Immature natural killer cell (primary cell): ENCODE measurements at regions not wholly inside any gene's neighbourhood (a gene's known extent, or its start where the extent isn't known, plus 50 kb on each side); places are given as distances from the start of the nearest gene placed in this dataset.
"Not testable (repeated sequence)": the region's sequence is repeated elsewhere in the genome, so short reads cannot be mapped to it uniquely, and the experiment has no call there.

Source experiments
- DNase-seq, 3 donors: peaks; one replicate each; pipeline ENCODE4 v3.0.0; 2022; ENCODE audit warnings: mixed read lengths in 1 of 3
- H3K27ac Mint-ChIP-seq, 6 donors: one replicate each; pipeline ENCODE4 v1.8.0; 2020; ENCODE audit warnings: mixed read lengths in 6 of 6, mild to moderate bottlenecking in 5 of 6, inconsistent platforms in 4 of 6, moderate library complexity in 3 of 6
- H3K27me3 Mint-ChIP-seq, 3 donors: one replicate each; pipeline ENCODE4 v1.8.0; 2020 to 2021; ENCODE audit warnings: low read depth in 3 of 3, mild to moderate bottlenecking in 3 of 3, mixed read lengths in 3 of 3, moderate library complexity in 3 of 3, inconsistent platforms in 1 of 3
- H3K36me3 Mint-ChIP-seq, 3 donors: one replicate each; pipeline ENCODE4 v1.8.0; 2020; ENCODE audit warnings: mixed read lengths in 3 of 3, inconsistent platforms in 2 of 3, mild to moderate bottlenecking in 2 of 3
- H3K4me1 Mint-ChIP-seq, 2 donors: one replicate each; pipeline ENCODE4 v1.8.0; 2020; ENCODE audit warnings: inconsistent platforms in 2 of 2, mild to moderate bottlenecking in 2 of 2, mixed read lengths in 2 of 2, moderate library complexity in 1 of 2
- H3K4me3 Mint-ChIP-seq, 5 donors: one replicate each; pipeline ENCODE4 v1.8.0; 2020; ENCODE audit warnings: mild to moderate bottlenecking in 5 of 5, mixed read lengths in 5 of 5, inconsistent platforms in 3 of 5, moderate library complexity in 3 of 5
- H3K9me3 Mint-ChIP-seq, 6 donors: one replicate each; pipeline ENCODE4 v1.8.0; 2020; ENCODE audit warnings: mild to moderate bottlenecking in 6 of 6, mixed read lengths in 6 of 6, inconsistent platforms in 4 of 6, moderate library complexity in 3 of 6

DNA sequence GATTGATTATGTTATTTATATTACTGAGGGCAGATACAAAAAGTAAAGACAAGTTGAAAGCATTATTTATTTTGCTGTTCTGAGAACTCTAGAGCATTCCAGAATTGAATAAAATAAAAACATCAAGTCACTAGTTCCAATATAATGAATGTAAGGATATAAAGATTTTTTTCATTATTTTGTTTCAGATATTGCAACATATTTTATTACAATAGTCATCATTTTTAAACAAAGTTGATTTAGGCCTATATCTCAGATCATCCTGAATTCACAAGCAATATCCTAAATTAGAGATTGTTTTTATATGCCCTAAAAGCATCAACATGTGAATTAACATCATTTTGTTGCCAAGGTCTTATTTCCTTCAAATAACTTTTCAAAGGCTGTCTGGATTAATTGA lies 535.6 kb upstream of the KCND2 start:
- no peak for DNase-seq
- Mint-ChIP-seq H3K9me3 (peaks cover 15 to 30% (median 21%) of the 10 kb centered on the region in 6 donors), H3K27me3 (peaks cover 0 to 2% (median 0%) of the 10 kb centered on the region in 3 donors), H3K27ac (no peak overlapping the region), H3K36me3 (peaks cover 0 to 3% (median 0%) of the 10 kb centered on the region in 3 donors), H3K4me3 (no peak overlapping the region), H3K4me1 (no peaks in the 10 kb centered on the region)

DNA sequence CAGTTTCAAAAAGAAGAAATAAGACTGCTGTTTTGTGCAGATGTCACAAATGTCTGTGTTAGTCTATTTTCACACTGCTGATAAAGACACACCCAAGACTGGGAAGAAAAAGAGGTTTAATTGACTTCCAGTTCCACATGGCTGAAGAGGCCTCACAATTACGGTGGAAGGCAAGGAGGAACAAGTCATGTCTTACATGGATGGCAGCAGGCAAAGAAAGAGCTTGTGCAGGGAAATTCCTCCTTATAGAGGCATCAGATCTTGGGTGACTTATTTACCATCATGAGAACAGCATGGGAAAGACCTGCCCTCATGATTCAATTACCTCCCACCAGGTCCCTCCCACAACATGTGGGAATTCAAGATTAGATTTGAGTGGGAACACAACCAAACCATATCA lies 527.7 kb upstream of the KCND2 start:
- not testable (repeated sequence) for H3K36me3 Mint-ChIP-seq, H3K27ac Mint-ChIP-seq, H3K4me1 Mint-ChIP-seq, H3K27me3 Mint-ChIP-seq, H3K4me3 Mint-ChIP-seq, DNase-seq
- peaks cover 2 to 21% (median 5%) of the 10 kb centered on the region in 6 donors for H3K9me3 Mint-ChIP-seq

DNA sequence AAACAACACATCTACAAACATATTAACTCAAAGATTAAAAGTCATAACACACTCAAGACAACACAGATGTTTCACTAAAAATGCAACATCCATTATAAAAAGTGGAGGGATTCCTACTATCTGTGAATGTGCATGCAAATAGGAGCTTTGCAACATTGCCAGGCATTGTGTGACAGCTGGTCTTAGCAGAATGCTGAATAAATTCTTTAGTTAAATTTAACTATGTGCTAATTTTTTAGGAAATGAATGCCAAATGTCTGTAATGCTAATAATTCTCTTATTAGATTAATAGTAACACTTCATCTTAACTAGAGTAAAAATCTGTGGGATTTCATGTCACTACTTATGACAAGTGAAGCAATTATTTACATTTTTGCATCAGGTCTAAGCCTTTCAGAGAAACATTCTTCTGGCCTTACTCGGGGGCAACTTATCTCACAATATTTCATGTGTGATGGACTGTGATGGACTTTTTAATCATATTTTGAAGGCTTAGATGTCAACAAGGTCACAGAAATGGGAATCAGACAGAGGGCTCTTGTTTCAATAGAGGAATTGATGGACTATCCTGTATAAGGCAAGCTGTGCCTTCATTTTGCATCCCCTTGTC lies 524.6 kb upstream of the KCND2 start:
- Mint-ChIP-seq H3K27me3 (peaks cover 0 to 1% (median 0%) of the 10 kb centered on the region in 3 donors), H3K27ac (no peak overlapping the region), H3K36me3 (no peaks in the 10 kb centered on the region)

DNA sequence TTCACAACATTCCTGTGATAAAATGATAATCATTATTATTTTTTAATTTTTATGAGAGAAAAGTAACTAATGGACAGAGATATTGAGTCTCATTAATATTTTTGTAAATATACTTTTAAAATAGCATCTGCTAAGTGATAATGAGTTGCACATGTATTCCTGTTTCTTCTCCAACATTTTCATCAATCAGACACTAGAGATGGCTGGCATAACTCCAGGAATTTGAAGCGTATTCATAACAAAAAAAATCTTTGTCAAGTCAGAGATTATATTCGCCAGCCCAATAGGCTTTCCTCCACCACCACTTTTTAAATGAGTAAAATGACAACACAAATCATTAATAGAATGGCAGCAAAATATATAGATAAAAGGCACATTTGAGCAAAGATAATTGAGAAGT lies 524.0 kb upstream of the KCND2 start:
- no peak for DNase-seq
- Mint-ChIP-seq H3K9me3 (peaks cover 2 to 25% (median 9%) of the 10 kb centered on the region in 6 donors), H3K4me3 (no peak overlapping the region), H3K36me3 (no peaks in the 10 kb centered on the region), H3K27ac (no peak overlapping the region), H3K4me1 (no peaks in the 10 kb centered on the region), H3K27me3 (peaks cover 0 to 1% (median 0%) of the 10 kb centered on the region in 3 donors)

More for the DNA sequence above, 524.6 kb upstream of the KCND2 start:
- Mint-ChIP-seq H3K9me3 (peaks cover 2 to 19% (median 4%) of the 10 kb centered on the region in 6 donors), H3K4me3 (no peak overlapping the region), H3K4me1 (no peaks in the 10 kb centered on the region)
- DNase-seq, result no peak

DNA sequence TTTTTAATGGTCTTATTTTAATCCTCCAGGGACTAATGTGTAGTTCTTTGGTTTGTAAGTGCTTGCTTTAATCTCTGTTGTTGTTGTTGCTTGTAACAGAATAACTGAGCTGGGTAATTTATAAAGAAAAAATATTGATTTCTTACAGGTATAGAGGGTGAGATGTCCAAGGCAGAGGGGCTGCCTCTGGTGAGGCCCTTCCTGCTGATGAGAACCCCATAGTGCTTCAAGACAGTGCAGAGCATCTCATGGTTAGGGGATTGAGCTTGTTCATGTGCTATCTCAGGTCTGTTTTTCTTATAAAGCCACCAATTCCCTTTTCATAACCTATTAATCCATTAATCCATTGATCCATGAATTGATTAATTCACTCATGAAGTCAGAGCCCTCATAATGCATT lies 516.3 kb upstream of the KCND2 start:
- no peaks in the 10 kb centered on the region for H3K36me3 Mint-ChIP-seq

DNA sequence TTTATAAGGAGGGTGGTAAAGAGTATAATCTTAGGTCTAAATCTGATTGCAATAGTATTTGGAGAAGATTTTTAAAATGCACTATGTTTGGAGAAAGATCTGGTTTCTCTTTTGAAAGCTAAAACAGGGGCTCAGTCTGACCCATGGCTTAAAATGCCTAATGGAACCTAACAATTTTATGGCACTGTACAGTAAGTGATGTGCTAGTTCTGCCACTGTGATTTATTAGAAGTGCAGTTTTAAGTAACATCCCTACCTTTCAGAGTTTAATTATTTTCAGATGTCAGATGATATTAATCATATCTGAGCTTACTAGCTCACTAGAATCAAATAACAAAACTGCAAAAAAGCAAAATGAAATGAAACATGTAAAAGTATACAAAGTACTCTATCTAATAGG lies 514.7 kb upstream of the KCND2 start:
- H3K36me3 Mint-ChIP-seq, result no peaks in the 10 kb centered on the region
- H3K4me3 Mint-ChIP-seq, result no peak overlapping the region
- no peaks in the 10 kb centered on the region for H3K27me3 Mint-ChIP-seq
- H3K27ac Mint-ChIP-seq, result no peak overlapping the region
- H3K9me3 Mint-ChIP-seq, result peaks cover 2 to 26% (median 11%) of the 10 kb centered on the region in 6 donors
- no peak for DNase-seq
- H3K4me1 Mint-ChIP-seq, result no peaks in the 10 kb centered on the region

More for the DNA sequence above, 516.3 kb upstream of the KCND2 start:
- H3K27ac Mint-ChIP-seq, result no peak overlapping the region
- H3K27me3 Mint-ChIP-seq, result no peaks in the 10 kb centered on the region
- peaks cover 2 to 27% (median 12%) of the 10 kb centered on the region in 6 donors for H3K9me3 Mint-ChIP-seq
- H3K4me1 Mint-ChIP-seq, result no peaks in the 10 kb centered on the region
- DNase-seq, result no peak
- H3K4me3 Mint-ChIP-seq, result no peak overlapping the region

DNA sequence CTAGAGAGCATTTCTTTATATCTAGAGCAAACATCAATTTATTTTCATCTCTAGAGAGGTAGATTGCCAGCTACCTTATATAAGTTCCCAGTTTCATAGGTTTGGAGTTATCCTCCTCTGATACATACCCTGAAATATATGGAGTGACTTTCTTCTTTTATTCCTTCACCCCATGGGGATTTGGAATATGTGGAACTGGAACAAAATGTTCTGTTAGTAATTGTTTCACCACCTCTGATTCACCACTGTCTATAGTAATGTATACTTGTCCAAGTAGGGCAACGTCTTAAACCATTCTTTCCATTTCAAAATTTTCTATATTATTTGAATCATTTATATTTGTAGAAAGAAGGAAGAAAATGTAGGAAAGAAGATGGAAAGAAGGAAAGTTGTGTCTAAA lies 511.2 kb upstream of the KCND2 start:
- peaks cover 2 to 32% (median 13%) of the 10 kb centered on the region in 6 donors for H3K9me3 Mint-ChIP-seq
- no peak for DNase-seq
- no peaks in the 10 kb centered on the region for H3K36me3 Mint-ChIP-seq
- H3K27me3 Mint-ChIP-seq, result peaks cover 0 to 2% (median 2%) of the 10 kb centered on the region in 3 donors
- H3K4me3 Mint-ChIP-seq, result no peak overlapping the region
- no peaks in the 10 kb centered on the region for H3K4me1 Mint-ChIP-seq
- no peak overlapping the region for H3K27ac Mint-ChIP-seq

DNA sequence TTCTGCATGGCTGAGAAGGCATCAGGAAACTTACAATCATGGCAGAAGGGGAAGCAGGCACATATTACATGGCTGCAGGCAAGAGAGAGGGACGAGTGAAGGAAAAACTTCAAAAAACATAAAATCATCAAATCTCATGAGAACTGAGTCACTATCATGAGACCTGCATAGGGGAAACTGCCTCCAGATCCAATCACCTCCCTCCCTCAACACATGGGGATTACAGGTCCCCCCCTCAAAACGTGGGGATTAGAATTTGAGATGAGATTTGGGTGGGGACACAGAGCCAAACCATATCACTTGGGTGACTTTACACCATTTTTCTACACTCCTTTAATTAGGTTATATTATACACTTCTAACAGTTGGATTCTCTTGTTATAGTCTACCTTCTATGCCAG lies 490.7 kb upstream of the KCND2 start:
- no peak overlapping the region for H3K27ac Mint-ChIP-seq
- no peak for DNase-seq
- H3K9me3 Mint-ChIP-seq, result peaks cover 5 to 31% (median 12%) of the 10 kb centered on the region in 6 donors
- no peaks in the 10 kb centered on the region for H3K27me3 Mint-ChIP-seq
- no peaks in the 10 kb centered on the region for H3K4me1 Mint-ChIP-seq
- H3K36me3 Mint-ChIP-seq, result no peaks in the 10 kb centered on the region
- H3K4me3 Mint-ChIP-seq, result no peak overlapping the region

DNA sequence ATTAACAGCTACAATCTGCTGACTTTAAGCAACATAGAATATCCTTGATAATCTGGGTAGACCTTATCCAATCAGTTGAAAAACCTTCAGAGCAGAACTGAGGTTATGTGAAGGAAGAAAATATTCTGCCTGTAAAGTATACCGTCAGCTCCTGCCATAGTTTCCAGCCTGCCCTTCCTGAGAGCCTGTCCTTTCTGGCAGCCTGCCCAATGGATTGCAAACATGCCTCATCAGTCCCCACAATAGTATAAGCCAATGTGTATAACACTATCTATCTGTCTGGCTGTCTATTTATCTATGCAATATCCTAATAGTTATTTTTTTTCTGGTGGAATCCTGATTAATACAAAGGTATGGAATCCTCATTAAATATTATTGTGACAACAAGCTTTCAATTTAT lies 489.2 kb upstream of the KCND2 start:
- H3K9me3 Mint-ChIP-seq, result peaks cover 2 to 29% (median 7%) of the 10 kb centered on the region in 6 donors
- H3K27me3 Mint-ChIP-seq, result no peaks in the 10 kb centered on the region
- no peak overlapping the region for H3K27ac Mint-ChIP-seq
- DNase-seq, result no peak
- H3K4me1 Mint-ChIP-seq, result no peaks in the 10 kb centered on the region
- no peak overlapping the region for H3K4me3 Mint-ChIP-seq
- H3K36me3 Mint-ChIP-seq, result no peaks in the 10 kb centered on the region

DNA sequence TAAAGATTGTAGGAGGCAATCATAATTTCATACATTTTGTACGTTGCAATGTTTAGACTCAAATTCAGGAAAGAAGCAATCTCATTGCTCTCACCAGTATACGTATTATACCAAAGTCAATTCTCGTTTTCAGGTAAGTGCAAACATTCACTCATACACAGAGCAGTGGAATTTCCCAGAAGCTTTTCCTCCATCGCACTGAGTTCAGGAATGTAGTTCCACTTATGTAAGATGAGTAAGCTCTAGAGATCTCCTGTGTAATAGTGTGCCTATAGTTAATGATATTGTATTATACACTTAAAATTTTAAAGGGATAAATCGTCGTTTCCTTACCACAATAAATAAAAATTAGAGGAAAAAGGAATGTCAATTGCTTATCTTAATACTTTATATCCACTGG lies 470.8 kb upstream of the KCND2 start:
- H3K4me3 Mint-ChIP-seq, result no peak overlapping the region
- no peaks in the 10 kb centered on the region for H3K4me1 Mint-ChIP-seq
- H3K27ac Mint-ChIP-seq, result no peak overlapping the region
- H3K27me3 Mint-ChIP-seq, result no peaks in the 10 kb centered on the region
- H3K9me3 Mint-ChIP-seq, result peaks cover 7 to 22% (median 10%) of the 10 kb centered on the region in 6 donors
- no peaks in the 10 kb centered on the region for H3K36me3 Mint-ChIP-seq
- DNase-seq, result no peak

DNA sequence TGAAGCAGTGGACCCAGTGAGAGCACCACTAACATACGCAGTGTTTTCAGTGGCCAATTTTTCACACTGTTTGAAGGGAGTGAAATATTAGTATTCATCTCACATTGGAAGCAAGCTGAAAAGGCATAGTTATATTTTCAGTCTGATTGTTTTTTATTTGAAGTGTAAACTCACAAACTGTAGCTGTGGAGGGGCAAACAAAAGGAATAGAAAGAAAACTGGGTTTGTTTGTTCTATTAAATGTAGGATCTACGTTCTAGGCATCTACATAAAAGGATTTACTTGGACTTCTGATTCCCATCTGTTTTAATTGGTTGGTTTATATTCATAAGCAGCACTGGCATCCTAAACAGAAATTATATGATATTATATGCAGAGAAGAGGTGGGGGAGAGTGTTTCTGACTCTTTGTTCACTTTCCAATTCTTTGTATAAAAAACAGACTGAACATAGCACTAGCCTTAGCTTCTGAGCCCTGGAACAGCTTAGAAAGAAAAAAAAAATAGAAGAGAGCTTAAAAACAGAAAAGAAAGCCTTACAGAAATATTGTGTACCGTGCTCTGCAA lies 447.8 kb upstream of the KCND2 start:
- Mint-ChIP-seq H3K27ac (no peak overlapping the region), H3K4me1 (no peaks in the 10 kb centered on the region), H3K27me3 (peaks cover 0 to 1% (median 0%) of the 10 kb centered on the region in 3 donors), H3K36me3 (peaks cover 0 to 4% (median 0%) of the 10 kb centered on the region in 3 donors), H3K4me3 (no peak overlapping the region), H3K9me3 (peaks cover 6 to 56% (median 32%) of the 10 kb centered on the region in 6 donors)
- DNase-seq, result no peak

DNA sequence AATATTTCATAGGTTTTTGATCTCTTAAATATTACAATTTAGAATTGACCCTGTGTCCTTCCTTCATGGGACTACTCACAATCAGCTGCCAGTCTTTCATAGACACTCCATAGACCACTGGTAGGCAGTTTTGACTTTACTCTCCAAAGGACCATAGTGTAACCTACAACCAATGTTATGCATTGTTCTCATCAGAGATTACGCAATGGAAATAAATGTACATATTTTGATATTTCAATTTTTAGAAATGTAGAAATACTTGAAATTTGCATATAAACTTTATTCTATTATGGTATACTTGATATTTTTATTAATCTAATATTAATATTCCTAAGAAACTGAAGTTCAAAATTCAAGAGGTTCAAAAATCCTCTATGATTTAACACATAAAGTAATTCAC lies 446.4 kb upstream of the KCND2 start:
- peaks cover 8 to 54% (median 29%) of the 10 kb centered on the region in 6 donors for H3K9me3 Mint-ChIP-seq
- H3K27me3 Mint-ChIP-seq, result peaks cover 0 to 1% (median 0%) of the 10 kb centered on the region in 3 donors
- H3K36me3 Mint-ChIP-seq, result peaks cover 0 to 4% (median 0%) of the 10 kb centered on the region in 3 donors
- H3K4me3 Mint-ChIP-seq, result no peak overlapping the region
- H3K27ac Mint-ChIP-seq, result no peak overlapping the region
- no peaks in the 10 kb centered on the region for H3K4me1 Mint-ChIP-seq
- no peak for DNase-seq

DNA sequence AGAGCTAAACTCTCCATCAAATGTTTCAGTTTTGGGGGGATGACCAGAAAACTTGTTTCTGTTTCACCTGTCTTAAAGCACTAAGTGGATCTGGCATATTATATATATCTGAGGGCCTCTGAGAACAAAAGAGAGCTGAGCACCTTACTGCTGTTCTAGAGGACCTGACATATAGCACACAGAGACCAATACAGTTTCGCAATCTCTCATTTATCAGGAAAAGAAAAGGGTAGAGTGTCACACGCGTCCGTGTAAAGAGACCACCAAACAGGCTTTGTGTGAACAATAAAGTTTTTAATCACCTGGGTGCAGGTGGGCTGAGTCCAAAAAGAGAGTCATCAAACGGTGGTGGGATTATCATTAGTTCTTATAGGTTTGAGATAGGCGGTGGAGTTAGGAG lies 434.5 kb upstream of the KCND2 start:
- no peak overlapping the region for H3K4me3 Mint-ChIP-seq
- peaks cover 12 to 55% (median 33%) of the 10 kb centered on the region in 6 donors for H3K9me3 Mint-ChIP-seq
- no peaks in the 10 kb centered on the region for H3K4me1 Mint-ChIP-seq
- no peak for DNase-seq
- no peak overlapping the region for H3K27ac Mint-ChIP-seq
- no peaks in the 10 kb centered on the region for H3K36me3 Mint-ChIP-seq
- peaks cover 0 to 2% (median under 1%) of the 10 kb centered on the region in 3 donors for H3K27me3 Mint-ChIP-seq

DNA sequence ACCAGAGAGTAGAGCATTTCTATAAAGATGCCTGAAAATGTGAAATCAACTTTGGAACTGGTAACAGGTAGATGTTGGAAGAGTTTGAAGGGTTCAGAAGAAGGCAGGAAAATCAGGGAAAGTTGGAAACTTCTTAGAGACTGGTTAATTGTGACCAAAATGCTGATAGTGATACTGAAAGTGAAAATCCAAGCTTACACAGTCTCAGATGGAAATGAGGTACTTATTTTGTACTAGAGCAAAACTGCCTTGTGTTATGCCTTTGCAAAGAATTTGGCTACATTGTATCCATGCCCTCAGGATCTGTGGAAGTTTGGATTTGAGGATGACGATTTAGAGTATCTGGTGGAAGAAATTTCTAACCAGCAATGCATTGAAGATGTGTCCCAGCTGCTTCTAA lies 430.6 kb upstream of the KCND2 start:
- no peaks in the 10 kb centered on the region for H3K36me3 Mint-ChIP-seq
- peaks cover 0 to 3% (median 2%) of the 10 kb centered on the region in 3 donors for H3K27me3 Mint-ChIP-seq
- H3K9me3 Mint-ChIP-seq, result peaks cover 15 to 76% (median 40%) of the 10 kb centered on the region in 6 donors
- no peak for DNase-seq
- H3K4me1 Mint-ChIP-seq, result no peaks in the 10 kb centered on the region
- no peak overlapping the region for H3K27ac Mint-ChIP-seq
- no peak overlapping the region for H3K4me3 Mint-ChIP-seq

DNA sequence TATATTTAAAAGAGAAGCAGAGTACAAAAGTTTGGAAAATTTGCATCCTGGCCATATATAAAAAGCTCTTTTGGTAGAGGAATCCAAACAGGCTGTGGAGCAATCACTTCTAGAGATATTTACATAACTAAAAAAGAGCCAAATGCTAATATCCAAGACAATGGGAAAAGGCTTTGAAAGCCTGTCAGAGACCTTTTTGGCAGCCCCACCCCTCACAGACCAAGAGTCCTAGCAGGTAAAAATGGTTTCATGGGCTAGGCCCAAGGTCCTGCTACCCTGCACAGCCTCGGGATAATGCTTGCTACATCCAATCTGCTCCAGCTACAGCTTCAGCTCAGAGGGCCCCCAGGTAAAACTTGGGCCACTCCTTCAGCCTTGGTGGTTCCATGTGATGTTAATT lies 430.2 kb upstream of the KCND2 start:
- Mint-ChIP-seq H3K4me3 (no peak overlapping the region), H3K9me3 (peaks cover 15 to 76% (median 39%) of the 10 kb centered on the region in 6 donors), H3K27ac (no peak overlapping the region), H3K4me1 (no peaks in the 10 kb centered on the region), H3K36me3 (no peaks in the 10 kb centered on the region), H3K27me3 (peaks cover 0 to 3% (median 2%) of the 10 kb centered on the region in 3 donors)
- no peak for DNase-seq
